Endothelial cell of umbilical vein (primary cell): ENCODE measurements at regions not wholly inside any gene's neighbourhood (a gene's known extent, or its start where the extent isn't known, plus 50 kb on each side); places are given as distances from the start of the nearest gene placed in this dataset.

Experiments
- BruUV-seq: library from RNA; stranded (reverse); fragments of 400-500 nt; replicated peaks from 2 replicates; lab custom pipeline; 2021; lab: Mats Ljungman, UMichigan
- CTCF ChIA-PET: fragments of 300-600, 350-600 bp; sonication (Branson Sonifier 250); formaldehyde crosslinking; loops from one replicate; lab custom pipeline; 2021; ENCODE audit warnings: antibody characterized with exemption, inconsistent platforms; lab: Charles Lee
- POLR2A ChIA-PET: fragments of 300-600, 350-600 bp; sonication (Branson Sonifier 250); formaldehyde crosslinking; loops from one replicate; lab custom pipeline; 2021; ENCODE audit warnings: antibody characterized with exemption, inconsistent platforms; lab: Charles Lee
- DNase-seq: peaks from one replicate; pipeline ENCODE4 v3.0.0-alpha.2; 2011; ENCODE audit warnings: low read depth, low spot score
- FAIRE-seq: peaks from 2 replicates; lab custom pipeline; 2011; peaks lifted over from hg19 to GRCh38; lab: Jason Lieb, UNC
- H2AFZ ChIP-seq: 2 replicates; pipeline ENCODE4 v1.6.0; 2012; ENCODE audit warnings: low read depth, low read length, control low read depth, inconsistent platforms
- H3K27ac ChIP-seq: 2 replicates; pipeline ENCODE4 v1.5.1; 2011; ENCODE audit warnings: low read depth, mild to moderate bottlenecking, control low read depth, low read length, moderate library complexity; ENCODE audit not compliant: insufficient read depth
- H3K27me3 ChIP-seq, 2 experiments: 2 replicates each; pipeline versions ENCODE4 v1.6.0 to v1.6.1; 2011; ENCODE audit warnings: low read length in 2 of 2, mixed read lengths in 1 of 2; ENCODE audit not compliant: control insufficient read depth in 2 of 2, insufficient read depth in 2 of 2
- H3K36me3 ChIP-seq, 2 experiments: 2 replicates in 1 of 2; 3 replicates in 1 of 2; pipeline ENCODE4 v1.5.1; 2011; ENCODE audit warnings: low read length in 2 of 2, mild to moderate bottlenecking in 1 of 2, moderate library complexity in 1 of 2; ENCODE audit not compliant: control insufficient read depth in 2 of 2, insufficient read depth in 2 of 2; ENCODE audit errors: extremely low read depth in 1 of 2
- H3K4me1 ChIP-seq: 3 replicates; pipeline ENCODE4 v1.5.1; 2011; ENCODE audit warnings: mild to moderate bottlenecking, low read length; ENCODE audit not compliant: control insufficient read depth, insufficient read depth; ENCODE audit errors: extremely low read depth
- H3K4me2 ChIP-seq: 2 replicates; pipeline ENCODE4 v1.6.1; 2011; ENCODE audit warnings: low read length, control low read depth, mixed read lengths; ENCODE audit not compliant: insufficient read depth
- H3K4me3 ChIP-seq, 3 experiments: fragments of 200-600 bp in 1 of 3; sonication (generic), shearing (Covaris generic) in 1 of 3; replicated peaks in 1 of 3; 2 replicates each; pipeline ENCODE4 v1.5.1; 2011 to 2016; ENCODE audit warnings: control low read depth in 3 of 3, low read length in 3 of 3, mild to moderate bottlenecking in 2 of 3, inconsistent platforms in 1 of 3, low read depth in 1 of 3, moderate library complexity in 1 of 3; ENCODE audit not compliant: insufficient read depth in 1 of 3
- H3K79me2 ChIP-seq: 2 replicates; pipeline ENCODE4 v1.6.0; 2012; ENCODE audit warnings: low read length, inconsistent platforms; ENCODE audit not compliant: control insufficient read depth, insufficient read depth
- H3K9ac ChIP-seq: replicated peaks from 2 replicates; pipeline ENCODE3; 2011; ENCODE audit warnings: low read length, control low read depth; ENCODE audit not compliant: insufficient read depth; ENCODE audit errors: extremely low read depth
- H3K9me1 ChIP-seq: replicated peaks from 3 replicates; pipeline ENCODE4 v1.6.0; 2011; ENCODE audit warnings: mild to moderate bottlenecking, low read length; ENCODE audit not compliant: control insufficient read depth, insufficient read depth; ENCODE audit errors: extremely low read depth
- H3K9me3 ChIP-seq: replicated peaks from 2 replicates; pipeline ENCODE4 v1.5.1; 2012; ENCODE audit warnings: low read length, inconsistent platforms; ENCODE audit not compliant: control insufficient read depth, insufficient read depth
- H4K20me1 ChIP-seq: replicated peaks from 2 replicates; pipeline ENCODE3; 2011; ENCODE audit warnings: mild to moderate bottlenecking, low read length; ENCODE audit not compliant: control insufficient read depth, insufficient read depth; ENCODE audit errors: extremely low read depth
- EZH2 ChIP-seq: IDR thresholded peaks from 2 replicates; pipeline ENCODE4 v1.6.1; 2012; ENCODE audit warnings: borderline replicate concordance, low read depth, mild to moderate bottlenecking, moderate library complexity, low read length, inconsistent platforms; ENCODE audit not compliant: severe bottlenecking
- FOS ChIP-seq: IDR thresholded peaks from 2 replicates; pipeline ENCODE4 v1.6.1; 2011; ENCODE audit warnings: mild to moderate bottlenecking, low read length, moderate library complexity, borderline replicate concordance; ENCODE audit not compliant: insufficient read depth
- GATA2 ChIP-seq: IDR thresholded peaks from 2 replicates; pipeline ENCODE4 v1.7.0; 2011; ENCODE audit warnings: low read depth, mild to moderate bottlenecking, moderate library complexity, mixed read lengths, low read length; ENCODE audit not compliant: insufficient read length, insufficient read depth
- JUN ChIP-seq: IDR thresholded peaks from 2 replicates; pipeline ENCODE4 v1.6.1; 2011; ENCODE audit warnings: borderline replicate concordance, low read depth; ENCODE audit not compliant: insufficient read length, insufficient read depth
- MAX ChIP-seq: IDR thresholded peaks from 2 replicates; pipeline ENCODE4 v1.6.1; 2011; ENCODE audit not compliant: insufficient read depth, insufficient read length
- MYC ChIP-seq: IDR thresholded peaks from one replicate; pipeline ENCODE4 v1.6.1; 2011; ENCODE audit warnings: mild to moderate bottlenecking, low read depth, low read length
- POLR2AphosphoS5 ChIP-seq: IDR thresholded peaks from 2 replicates; pipeline ENCODE4 v1.6.1; 2012; ENCODE audit warnings: low read depth, mild to moderate bottlenecking, control low read depth, low read length, moderate library complexity; ENCODE audit not compliant: insufficient read depth
- dilution Hi-C: fragments of 300-500 bp; cut with MboI; formaldehyde crosslinking; loops from one replicate; pipeline ENCODE4 v1.15.0; 2019; ENCODE audit warnings: low sequenced_read_pairs; ENCODE audit not compliant: extremely low pct_ligation_motif_present
- intact Hi-C: fragments of 100-400 bp; cut with micrococcal nuclease; formaldehyde crosslinking; loops from one replicate; pipeline ENCODE4 v1.10.0; 2022
- TF ChIP-seq, protein P1 (sequence below), 2 donors: IDR thresholded peaks; 1 replicate in 1 of 2; 2 replicates in 1 of 2; pipeline ENCODE4 v1.5.1; 2011; ENCODE audit warnings: low read length in 2 of 2, mild to moderate bottlenecking in 2 of 2, moderate library complexity in 2 of 2, control low read depth in 1 of 2, inconsistent platforms in 1 of 2, low read depth in 1 of 2; ENCODE audit not compliant: insufficient read depth in 1 of 2; ENCODE audit errors: extremely low read depth in 1 of 2

DNA sequence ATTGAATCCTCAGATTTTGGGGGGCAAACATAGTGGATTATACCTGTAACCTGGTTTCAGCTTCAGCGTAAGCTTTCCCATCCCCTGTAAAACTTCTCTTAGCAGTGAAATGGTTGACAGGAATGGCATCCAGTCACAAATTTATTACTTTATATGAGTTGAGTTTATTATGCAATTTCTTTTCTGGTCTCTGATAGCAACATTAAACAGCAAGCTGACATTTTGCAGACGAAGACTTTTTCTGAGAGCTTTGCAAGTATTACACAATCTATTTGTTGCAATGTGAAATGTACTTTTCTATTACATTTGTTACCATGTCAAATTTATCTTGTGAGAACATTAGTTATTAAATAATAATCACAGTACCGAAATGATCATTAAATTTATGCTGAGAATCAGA lies 60.6 kb downstream of the GSPT2 start:
- no peaks in the 10 kb centered on the region for H4K20me1 ChIP-seq
- no peaks in the 10 kb centered on the region for H3K9me1 ChIP-seq
- no peaks in the 10 kb centered on the region for H3K9me3 ChIP-seq
- dilution Hi-C loops (no loop called here), intact Hi-C loops (loop anchor here (5.0 kb wide), 1 partner anchor 197 kb away; no protein-coding TSS in a partner anchor)
- H3K27ac ChIP-seq = no peak overlapping the region
- ChIA-PET POLR2A (no interaction called here), CTCF (no interaction called here)
- no peak for TF ChIP-seq EZH2
- TF ChIP-seq GATA2 = no peak
- TF ChIP-seq MYC = no peak
- TF ChIP-seq JUN = no peak
- no peak for TF ChIP-seq POLR2AphosphoS5
- TF ChIP-seq, protein P1, sequence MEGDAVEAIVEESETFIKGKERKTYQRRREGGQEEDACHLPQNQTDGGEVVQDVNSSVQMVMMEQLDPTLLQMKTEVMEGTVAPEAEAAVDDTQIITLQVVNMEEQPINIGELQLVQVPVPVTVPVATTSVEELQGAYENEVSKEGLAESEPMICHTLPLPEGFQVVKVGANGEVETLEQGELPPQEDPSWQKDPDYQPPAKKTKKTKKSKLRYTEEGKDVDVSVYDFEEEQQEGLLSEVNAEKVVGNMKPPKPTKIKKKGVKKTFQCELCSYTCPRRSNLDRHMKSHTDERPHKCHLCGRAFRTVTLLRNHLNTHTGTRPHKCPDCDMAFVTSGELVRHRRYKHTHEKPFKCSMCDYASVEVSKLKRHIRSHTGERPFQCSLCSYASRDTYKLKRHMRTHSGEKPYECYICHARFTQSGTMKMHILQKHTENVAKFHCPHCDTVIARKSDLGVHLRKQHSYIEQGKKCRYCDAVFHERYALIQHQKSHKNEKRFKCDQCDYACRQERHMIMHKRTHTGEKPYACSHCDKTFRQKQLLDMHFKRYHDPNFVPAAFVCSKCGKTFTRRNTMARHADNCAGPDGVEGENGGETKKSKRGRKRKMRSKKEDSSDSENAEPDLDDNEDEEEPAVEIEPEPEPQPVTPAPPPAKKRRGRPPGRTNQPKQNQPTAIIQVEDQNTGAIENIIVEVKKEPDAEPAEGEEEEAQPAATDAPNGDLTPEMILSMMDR (IDR thresholded peaks at IDR 0.05; ENCODE audit: extremely low read depth in 1 of 2, insufficient read depth in 1 of 2, low read depth in 1 of 2, low read length in 2 of 2) = no peak
- TF ChIP-seq FOS = no peak
- TF ChIP-seq MAX = no peak
- H3K4me3 ChIP-seq = no peak overlapping the region
- no peak overlapping the region for H3K9ac ChIP-seq
- no peaks in the 10 kb centered on the region for H3K79me2 ChIP-seq
- no peak overlapping the region for H2AFZ ChIP-seq
- H3K36me3 ChIP-seq = no peaks in the 10 kb centered on the region
- DNase-seq = no peak
- no peaks in the 10 kb centered on the region for H3K27me3 ChIP-seq
- BruUV-seq = no TSS peak
- peaks cover 3% of the 10 kb centered on the region for H3K4me1 ChIP-seq
- H3K4me2 ChIP-seq = peak overlapping the region; percentile 69
- FAIRE-seq = no peak
